Neural progenitor cell (in vitro differentiated cells): ENCODE measurements at regions not wholly inside any gene's neighbourhood (a gene's known extent, or its start where the extent isn't known, plus 50 kb on each side); places are given as distances from the start of the nearest gene placed in this dataset.
A peak's percentile ranks its signal among the peaks of the same experiment; 100 is the strongest.

Experiments
- DNase-seq: peaks from one replicate; pipeline ENCODE4 v3.0.0-alpha.2; 2016; ENCODE audit warnings: low spot score
- H2AFZ ChIP-seq: fragments of 200-600 bp; sonication (generic); replicated peaks from 2 replicates; pipeline ENCODE4 v1.6.1; 2016; ENCODE audit warnings: antibody characterized with exemption
- H3F3A ChIP-seq: fragments of 200-600 bp; sonication (generic); 2 replicates; pipeline ENCODE4 v1.6.1; 2016; ENCODE audit warnings: antibody characterized with exemption, low read depth
- H3K27ac ChIP-seq: fragments of 200-600 bp; sonication (generic); 2 replicates; pipeline ENCODE4 v1.5.1; 2016; ENCODE audit warnings: mild to moderate bottlenecking
- H3K27me3 ChIP-seq: fragments of 200-600 bp; sonication (generic); 2 replicates; pipeline ENCODE4 v1.6.1; 2016; ENCODE audit warnings: mild to moderate bottlenecking, moderate library complexity
- H3K36me3 ChIP-seq: fragments of 200-600 bp; sonication (generic); 2 replicates; pipeline ENCODE4 v1.5.1; 2016
- H3K4me1 ChIP-seq: fragments of 200-600 bp; sonication (generic); 2 replicates; pipeline ENCODE4 v1.6.1; 2016; ENCODE audit warnings: mixed run types
- H3K4me2 ChIP-seq: fragments of 200-600 bp; sonication (generic); 2 replicates; pipeline ENCODE4 v1.6.1; 2016
- H3K4me3 ChIP-seq: fragments of 200-600 bp; sonication (generic); 2 replicates; pipeline ENCODE4 v1.5.1; 2016
- H3K79me2 ChIP-seq: fragments of 200-600 bp; sonication (generic); 2 replicates; pipeline ENCODE4 v1.6.1; 2016; ENCODE audit warnings: low read depth
- H3K9ac ChIP-seq: fragments of 200-600 bp; sonication (generic); 2 replicates; pipeline ENCODE4 v1.6.1; 2016
- H3K9me3 ChIP-seq: fragments of 200-600 bp; sonication (generic); 2 replicates; pipeline ENCODE4 v1.5.1; 2016; ENCODE audit warnings: low read depth
- H4K20me1 ChIP-seq: fragments of 200-600 bp; sonication (generic); 2 replicates; pipeline ENCODE4 v1.6.1; 2016; ENCODE audit warnings: low read depth
- H3K27ac Mint-ChIP-seq: 3 replicates; pipeline ENCODE4 v1.8.0; 2021; ENCODE audit warnings: mixed read lengths
- H3K27me3 Mint-ChIP-seq: 2 replicates; pipeline ENCODE4 v1.8.0; 2022; ENCODE audit warnings: low read depth, mild to moderate bottlenecking, inconsistent platforms, moderate library complexity, mixed read lengths; ENCODE audit not compliant: insufficient read depth
- H3K36me3 Mint-ChIP-seq: 3 replicates; pipeline ENCODE4 v1.8.0; 2021; ENCODE audit warnings: mixed read lengths
- H3K4me1 Mint-ChIP-seq: 3 replicates; pipeline ENCODE4 v1.8.0; 2021; ENCODE audit warnings: mixed read lengths
- H3K4me3 Mint-ChIP-seq: 3 replicates; pipeline ENCODE4 v1.8.0; 2021; ENCODE audit warnings: mild to moderate bottlenecking, moderate library complexity, mixed read lengths
- H3K9me3 Mint-ChIP-seq: 3 replicates; pipeline ENCODE4 v1.8.0; 2020; ENCODE audit warnings: mixed read lengths
- EZH2 ChIP-seq: fragments of 200-600 bp; sonication (generic); IDR thresholded peaks from 2 replicates; pipeline ENCODE4 v1.6.1; 2017; ENCODE audit warnings: antibody characterized with exemption, mild to moderate bottlenecking, moderate library complexity
- EZH2phosphoT487 ChIP-seq: fragments of 200-600 bp; sonication (generic); IDR thresholded peaks from 2 replicates; pipeline ENCODE4 v1.6.1; 2017; ENCODE audit warnings: antibody characterized with exemption
- TF ChIP-seq, protein P1 (sequence below): fragments of 200-600 bp; sonication (generic); IDR thresholded peaks from 2 replicates; pipeline ENCODE4 v1.5.1; 2017; ENCODE audit warnings: antibody characterized with exemption, mild to moderate bottlenecking

DNA sequence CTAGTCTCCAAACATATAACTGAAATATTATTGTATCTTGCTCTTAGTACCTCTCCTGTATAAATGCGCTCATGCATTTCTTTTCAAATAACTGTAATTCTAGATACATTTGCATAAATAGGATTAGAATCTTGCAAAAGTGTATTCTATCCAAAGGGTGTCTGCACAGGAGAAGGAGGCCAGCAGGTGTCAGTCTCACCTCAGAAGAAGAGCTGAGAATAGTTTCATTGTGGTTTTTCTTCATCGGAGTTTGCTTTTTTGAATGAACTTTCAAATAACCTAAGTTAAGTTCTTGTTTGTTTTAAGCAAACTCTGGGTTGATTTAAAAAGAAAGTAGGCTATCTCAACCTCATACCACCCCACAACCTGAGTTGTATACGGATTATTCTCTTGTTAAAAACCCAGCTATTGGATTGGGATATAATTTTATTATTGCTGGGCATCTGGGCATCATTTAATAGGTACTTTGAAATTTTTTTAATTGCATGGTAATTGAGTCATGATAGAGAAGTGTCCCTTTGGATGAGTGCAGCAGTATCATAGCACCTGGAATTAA, 125.0 kb upstream of the MLIP start:
- no peaks in the 10 kb centered on the region for H3K79me2 ChIP-seq
- H3K4me2 ChIP-seq: no peak overlapping the region
- peak; percentile 60 for DNase-seq
- no peak overlapping the region for H3K4me3 ChIP-seq
- peaks cover 2% of the 10 kb centered on the region for H3K27me3 Mint-ChIP-seq
- H3K9me3 Mint-ChIP-seq: no peaks in the 10 kb centered on the region
- TF ChIP-seq, protein P1, sequence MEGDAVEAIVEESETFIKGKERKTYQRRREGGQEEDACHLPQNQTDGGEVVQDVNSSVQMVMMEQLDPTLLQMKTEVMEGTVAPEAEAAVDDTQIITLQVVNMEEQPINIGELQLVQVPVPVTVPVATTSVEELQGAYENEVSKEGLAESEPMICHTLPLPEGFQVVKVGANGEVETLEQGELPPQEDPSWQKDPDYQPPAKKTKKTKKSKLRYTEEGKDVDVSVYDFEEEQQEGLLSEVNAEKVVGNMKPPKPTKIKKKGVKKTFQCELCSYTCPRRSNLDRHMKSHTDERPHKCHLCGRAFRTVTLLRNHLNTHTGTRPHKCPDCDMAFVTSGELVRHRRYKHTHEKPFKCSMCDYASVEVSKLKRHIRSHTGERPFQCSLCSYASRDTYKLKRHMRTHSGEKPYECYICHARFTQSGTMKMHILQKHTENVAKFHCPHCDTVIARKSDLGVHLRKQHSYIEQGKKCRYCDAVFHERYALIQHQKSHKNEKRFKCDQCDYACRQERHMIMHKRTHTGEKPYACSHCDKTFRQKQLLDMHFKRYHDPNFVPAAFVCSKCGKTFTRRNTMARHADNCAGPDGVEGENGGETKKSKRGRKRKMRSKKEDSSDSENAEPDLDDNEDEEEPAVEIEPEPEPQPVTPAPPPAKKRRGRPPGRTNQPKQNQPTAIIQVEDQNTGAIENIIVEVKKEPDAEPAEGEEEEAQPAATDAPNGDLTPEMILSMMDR: peak; percentile 91
- TF ChIP-seq EZH2: no peak
- no peak overlapping the region for H3K9ac ChIP-seq
- no peak overlapping the region for H3K27ac ChIP-seq
- no peaks in the 10 kb centered on the region for H3K27me3 ChIP-seq
- H4K20me1 ChIP-seq: no peaks in the 10 kb centered on the region
- peaks cover 2% of the 10 kb centered on the region for H3K4me1 ChIP-seq
- H3K27ac Mint-ChIP-seq: peak overlapping the region; percentile 27
- no peaks in the 10 kb centered on the region for H3K36me3 ChIP-seq
- H3F3A ChIP-seq: no peaks in the 10 kb centered on the region
- peaks cover 18% of the 10 kb centered on the region for H3K4me1 Mint-ChIP-seq
- H3K9me3 ChIP-seq: no peaks in the 10 kb centered on the region
- H2AFZ ChIP-seq: peak overlapping the region; percentile 63
- no peak overlapping the region for H3K4me3 Mint-ChIP-seq
- H3K36me3 Mint-ChIP-seq: no peaks in the 10 kb centered on the region

DNA sequence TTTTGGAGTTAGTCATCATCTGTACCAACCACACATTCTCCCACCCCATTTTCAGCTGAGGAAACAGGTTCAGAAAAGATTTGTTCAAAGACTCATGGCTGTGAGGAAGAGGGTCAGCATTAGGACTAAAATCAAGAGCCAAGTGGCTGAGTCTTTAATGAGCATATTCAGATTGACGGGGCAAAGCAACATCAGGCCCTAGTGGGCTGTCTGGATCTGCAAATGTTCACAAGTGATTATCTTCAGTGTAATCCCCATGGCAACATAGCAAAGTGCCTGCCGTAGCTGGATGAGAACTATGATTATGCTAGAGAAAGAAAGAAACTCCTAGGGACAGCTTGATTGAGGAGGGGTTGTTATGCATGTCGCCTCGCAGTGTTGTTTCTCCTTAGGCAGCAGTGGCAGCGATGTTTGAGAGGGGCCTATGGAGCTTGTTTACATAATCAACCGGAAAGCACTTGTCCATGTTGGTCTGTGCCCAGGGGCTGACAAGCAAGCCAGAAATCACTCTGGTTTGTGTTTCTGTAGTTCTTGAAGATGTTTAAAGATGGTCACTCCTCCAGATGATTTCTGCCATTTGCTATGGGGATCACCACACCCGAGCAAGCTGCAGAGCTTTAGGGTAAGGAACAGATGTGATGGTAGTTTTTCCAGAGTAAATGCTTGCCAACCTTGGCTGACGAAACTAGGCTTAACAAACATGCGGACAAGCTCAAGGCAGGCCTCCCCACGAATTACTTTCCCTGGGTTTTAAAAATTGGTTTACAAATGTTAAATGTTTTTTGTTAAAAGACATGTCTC, 124.3 kb upstream of the MLIP start:
- Histone ChIP-seq H3K4me2 (no peak overlapping the region), H3K9ac (no peak overlapping the region), H3K9me3 (no peaks in the 10 kb centered on the region), H4K20me1 (no peaks in the 10 kb centered on the region), H2AFZ (peak overlapping the region; percentile 63), H3K4me1 (peaks cover 2% of the 10 kb centered on the region), H3K79me2 (no peaks in the 10 kb centered on the region), H3K36me3 (no peaks in the 10 kb centered on the region), H3K27ac (no peak overlapping the region), H3K27me3 (no peaks in the 10 kb centered on the region), H3K4me3 (no peak overlapping the region), H3F3A (no peaks in the 10 kb centered on the region)
- peak; percentile 4 for DNase-seq
- Mint-ChIP-seq H3K36me3 (no peaks in the 10 kb centered on the region), H3K27ac (no peak overlapping the region), H3K9me3 (no peaks in the 10 kb centered on the region), H3K4me1 (peaks cover 18% of the 10 kb centered on the region), H3K27me3 (peaks cover 2% of the 10 kb centered on the region), H3K4me3 (no peak overlapping the region)
- no peak for TF ChIP-seq EZH2
- TF ChIP-seq EZH2phosphoT487: no peak
- TF ChIP-seq, protein P1: no peak

DNA sequence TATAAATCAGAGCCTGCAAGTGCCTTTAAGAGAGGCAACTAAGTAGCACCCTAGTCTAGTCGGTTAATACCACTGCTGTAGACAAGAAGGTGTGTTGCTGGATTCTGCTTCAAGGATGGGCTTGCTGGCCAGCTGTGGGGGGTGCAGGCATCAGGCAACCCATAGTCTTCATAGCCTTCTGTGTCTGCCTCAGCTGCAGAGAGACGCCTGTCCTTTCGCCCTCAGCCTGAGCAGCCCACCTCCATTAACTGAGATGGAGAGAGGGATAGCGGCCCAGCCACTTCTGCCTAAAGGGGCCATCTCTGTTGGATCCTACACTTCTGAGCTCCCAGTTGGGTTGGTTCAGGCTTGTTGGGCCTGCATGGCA, 123.7 kb upstream of the MLIP start:
- peak overlapping the region; percentile 8 for H2AFZ ChIP-seq
- no peaks in the 10 kb centered on the region for H3K36me3 ChIP-seq
- Mint-ChIP-seq H3K9me3 (no peaks in the 10 kb centered on the region), H3K36me3 (no peaks in the 10 kb centered on the region), H3K4me1 (peaks cover 18% of the 10 kb centered on the region), H3K27me3 (peaks cover 2% of the 10 kb centered on the region), H3K4me3 (no peak overlapping the region), H3K27ac (no peak overlapping the region)
- no peaks in the 10 kb centered on the region for H3F3A ChIP-seq
- H3K27ac ChIP-seq: no peak overlapping the region
- TF ChIP-seq EZH2phosphoT487: no peak
- no peak for TF ChIP-seq EZH2
- TF ChIP-seq, protein P1: no peak
- peaks cover 2% of the 10 kb centered on the region for H3K4me1 ChIP-seq
- no peaks in the 10 kb centered on the region for H3K27me3 ChIP-seq
- no peak overlapping the region for H3K4me2 ChIP-seq
- H3K9ac ChIP-seq: no peak overlapping the region
- DNase-seq: no peak
- no peaks in the 10 kb centered on the region for H4K20me1 ChIP-seq
- H3K4me3 ChIP-seq: no peak overlapping the region
- no peaks in the 10 kb centered on the region for H3K79me2 ChIP-seq
- no peaks in the 10 kb centered on the region for H3K9me3 ChIP-seq
